Mesenchymal stem cell (in vitro differentiated cells and primary cell): ENCODE measurements at regions not wholly inside any gene's neighbourhood (a gene's known extent, or its start where the extent isn't known, plus 50 kb on each side); places are given as distances from the start of the nearest gene placed in this dataset.

ENCODE experiments used
- DNase-seq: peaks from one replicate; pipeline ENCODE4 v3.0.0-alpha.2; 2013
- H2AFZ ChIP-seq: one replicate; pipeline ENCODE4 v1.6.1; 2013; ENCODE audit warnings: low read depth, mild to moderate bottlenecking, control low read depth, inconsistent platforms, low read length, moderate library complexity
- H2AK5ac ChIP-seq: 2 replicates; pipeline ENCODE4 v1.6.1; 2013; ENCODE audit warnings: low read length, moderate library complexity, mild to moderate bottlenecking, inconsistent platforms; ENCODE audit not compliant: severe bottlenecking
- H2BK120ac ChIP-seq: one replicate; pipeline ENCODE4 v1.6.1; 2013; ENCODE audit warnings: low read depth, mild to moderate bottlenecking, inconsistent platforms, low read length, moderate library complexity
- H2BK12ac ChIP-seq, 2 experiments: one replicate each; pipeline ENCODE4 v1.6.1; 2013; ENCODE audit warnings: inconsistent platforms in 2 of 2, low read length in 2 of 2, mild to moderate bottlenecking in 2 of 2, moderate library complexity in 2 of 2, control low read depth in 1 of 2
- H2BK15ac ChIP-seq: one replicate; pipeline ENCODE4 v1.6.1; 2013; ENCODE audit warnings: mild to moderate bottlenecking, low read depth, inconsistent platforms; ENCODE audit not compliant: poor library complexity, severe bottlenecking
- H2BK5ac ChIP-seq: 2 replicates; pipeline ENCODE4 v1.6.1; 2013; ENCODE audit warnings: low read depth, mild to moderate bottlenecking, low read length, control low read depth, inconsistent platforms; ENCODE audit not compliant: poor library complexity, severe bottlenecking
- H3K14ac ChIP-seq, 2 experiments: one replicate each; pipeline ENCODE4 v1.6.1; 2013; ENCODE audit warnings: inconsistent platforms in 2 of 2, low read length in 2 of 2, control low read depth in 1 of 2, mild to moderate bottlenecking in 1 of 2, moderate library complexity in 1 of 2
- H3K18ac ChIP-seq, 2 experiments: one replicate each; pipeline ENCODE4 v1.6.1; 2013; ENCODE audit warnings: inconsistent platforms in 2 of 2, low read length in 2 of 2, control low read depth in 1 of 2, low read depth in 1 of 2, mild to moderate bottlenecking in 1 of 2
- H3K23ac ChIP-seq, 2 experiments: one replicate each; pipeline ENCODE4 v1.6.1; 2013; ENCODE audit warnings: inconsistent platforms in 2 of 2, low read length in 2 of 2, mild to moderate bottlenecking in 2 of 2, moderate library complexity in 2 of 2, control low read depth in 1 of 2
- H3K27ac ChIP-seq: 2 replicates; pipeline ENCODE4 v1.5.1; 2013; ENCODE audit warnings: mild to moderate bottlenecking, moderate library complexity, low read length, control low read depth, inconsistent platforms; ENCODE audit not compliant: poor library complexity, severe bottlenecking
- H3K27me3 ChIP-seq, 2 experiments: 2 replicates each; pipeline versions ENCODE4 v1.6.1 to v1.7.0; 2013; ENCODE audit warnings: low read length in 2 of 2, mild to moderate bottlenecking in 2 of 2, moderate library complexity in 2 of 2, control low read depth in 1 of 2, inconsistent platforms in 1 of 2; ENCODE audit not compliant: control insufficient read depth in 1 of 2, insufficient read depth in 1 of 2
- H3K36me3 ChIP-seq, 2 experiments: 2 replicates each; pipeline versions ENCODE4 v1.6.1 to v1.7.0; 2013; ENCODE audit warnings: low read length in 2 of 2, control low read depth in 1 of 2, inconsistent platforms in 1 of 2, low read depth in 1 of 2, mild to moderate bottlenecking in 1 of 2; ENCODE audit not compliant: insufficient read depth in 2 of 2, control insufficient read depth in 1 of 2
- H3K4ac ChIP-seq, 2 experiments: one replicate each; pipeline ENCODE4 v1.6.1; 2013; ENCODE audit warnings: inconsistent platforms in 2 of 2, low read length in 2 of 2, mild to moderate bottlenecking in 2 of 2, moderate library complexity in 2 of 2, control low read depth in 1 of 2, low read depth in 1 of 2
- H3K4me1 ChIP-seq: 2 replicates; pipeline ENCODE4 v1.6.1; 2013; ENCODE audit warnings: low read depth, low read length, control low read depth; ENCODE audit not compliant: control insufficient read depth, insufficient read depth
- H3K4me2 ChIP-seq: 2 replicates; pipeline ENCODE4 v1.6.1; 2013; ENCODE audit warnings: low read length, mild to moderate bottlenecking, inconsistent platforms; ENCODE audit not compliant: poor library complexity, severe bottlenecking
- H3K4me3 ChIP-seq, 2 experiments: 2 replicates each; pipeline versions ENCODE4 v1.5.1 to v1.7.0; 2013; ENCODE audit warnings: low read length in 2 of 2, mild to moderate bottlenecking in 2 of 2, control low read depth in 1 of 2, low read depth in 1 of 2; ENCODE audit not compliant: insufficient read depth in 1 of 2
- H3K79me1 ChIP-seq: replicated peaks from 2 replicates; pipeline ENCODE4 v1.6.1; 2013; ENCODE audit warnings: mild to moderate bottlenecking, control low read depth, low read length, inconsistent platforms; ENCODE audit not compliant: poor library complexity, severe bottlenecking
- H3K9ac ChIP-seq: 2 replicates; pipeline ENCODE4 v1.7.0; 2013; ENCODE audit warnings: mild to moderate bottlenecking, low read length, moderate library complexity
- H3K9me3 ChIP-seq: 2 replicates; pipeline ENCODE4 v1.7.0; 2013; ENCODE audit warnings: mild to moderate bottlenecking, low read length; ENCODE audit not compliant: control insufficient read depth
- H4K8ac ChIP-seq: one replicate; pipeline ENCODE4 v1.6.1; 2013; ENCODE audit warnings: inconsistent platforms, mild to moderate bottlenecking, low read length, moderate library complexity
- H4K91ac ChIP-seq: one replicate; pipeline ENCODE4 v1.6.1; 2013; ENCODE audit warnings: mild to moderate bottlenecking, low read length, inconsistent platforms
- WGBS: methylation state at CpG from one replicate; pipeline ENCODE4 v1.1.7; 2013; ENCODE audit warnings: mixed read lengths; 5-methylcytosine and 5-hydroxymethylcytosine counted together

GRCh38 chr6:56692523-56693245, 50.0 kb upstream of the DST start:
- Histone ChIP-seq H3K27ac (peak overlapping the region; percentile 98), H3K9me3 (no peaks in the 10 kb centered on the region), H3K36me3 (peaks cover 0 to 21% of the 10 kb centered on the region in 2 experiments), H3K18ac (peak overlapping the region; percentile 57 to 77), H2AK5ac (peak overlapping the region; percentile 91), H2AFZ (no peak overlapping the region), H2BK5ac (peak overlapping the region; percentile 77), H2BK12ac (peak overlapping the region in 1 of 2 experiments; percentile 76), H3K27me3 (no peaks in the 10 kb centered on the region), H3K14ac (no peak overlapping the region), H3K4me1 (peaks cover 3% of the 10 kb centered on the region), H4K8ac (peak overlapping the region; percentile 47), H4K91ac (no peak overlapping the region), H3K9ac (peak overlapping the region; percentile 90), H2BK120ac (peak overlapping the region; percentile 73), H3K4me2 (peak overlapping the region; percentile 77), H3K4me3 (peak overlapping the region in 1 of 2 experiments; percentile 73), H3K79me1 (peaks cover 13% of the 10 kb centered on the region), H3K23ac (no peak overlapping the region), H2BK15ac (no peak overlapping the region), H3K4ac (peak overlapping the region in 1 of 2 experiments; percentile 91)
- 52% methylated on average over 8 of the region's 8 CpGs for WGBS
- peak; percentile 87 for DNase-seq
